ENCODE measurements at regions not wholly inside any gene's neighbourhood (a gene's known extent, or its start where the extent isn't known, plus 50 kb on each side); places are given as distances from the start of the nearest gene placed in this dataset.

GRCh38 chr1:5298376-5298775 lies 644.0 kb downstream of the AJAP1 start:
- no peaks in the 10 kb centered on the region for H3K36me3 Mint-ChIP-seq (ENCODE audit: low read depth)
- H3K27ac Mint-ChIP-seq, result no peak overlapping the region
- no peak overlapping the region for H3K4me3 Mint-ChIP-seq
- ATAC-seq (replicated peaks), result no peak
- H3K9me3 Mint-ChIP-seq, result no peaks in the 10 kb centered on the region
- H3K4me1 Mint-ChIP-seq, result no peaks in the 10 kb centered on the region
- H3K27me3 Mint-ChIP-seq, result no peaks in the 10 kb centered on the region

- no peaks in the 10 kb centered on the region for H3K36me3 Mint-ChIP-seq (ENCODE audit: low read depth)
- no peak overlapping the region for H3K27ac Mint-ChIP-seq
- no peak for ATAC-seq (replicated peaks)
- H3K27me3 Mint-ChIP-seq, result no peaks in the 10 kb centered on the region
- no peaks in the 10 kb centered on the region for H3K4me1 Mint-ChIP-seq
- H3K4me3 Mint-ChIP-seq, result no peak overlapping the region
- no peaks in the 10 kb centered on the region for H3K9me3 Mint-ChIP-seq
These were observed 643.5 kb downstream of the AJAP1 start for GRCh38 chr1:5297886-5298239.

- Mint-ChIP-seq H3K36me3 (ENCODE audit: low read depth) (no peaks in the 10 kb centered on the region), H3K27me3 (no peaks in the 10 kb centered on the region), H3K4me3 (no peak overlapping the region), H3K27ac (no peak overlapping the region), H3K4me1 (no peaks in the 10 kb centered on the region), H3K9me3 (no peaks in the 10 kb centered on the region)
- no peak for ATAC-seq (replicated peaks)
These were observed 642.9 kb downstream of the AJAP1 start for GRCh38 chr1:5297180-5297885.

- Mint-ChIP-seq H3K27me3 (no peaks in the 10 kb centered on the region), H3K4me1 (no peaks in the 10 kb centered on the region), H3K4me3 (no peak overlapping the region), H3K36me3 (ENCODE audit: low read depth) (no peaks in the 10 kb centered on the region), H3K9me3 (no peaks in the 10 kb centered on the region), H3K27ac (no peak overlapping the region)
- ATAC-seq (replicated peaks), result no peak
These were observed 642.3 kb downstream of the AJAP1 start for GRCh38 chr1:5296557-5297179.

- no peak overlapping the region for H3K4me3 Mint-ChIP-seq
These were observed 641.7 kb downstream of the AJAP1 start for GRCh38 chr1:5296095-5296494.

GRCh38 chr1:5291889-5292288 lies 637.5 kb downstream of the AJAP1 start:
- no peak overlapping the region for H3K4me3 Mint-ChIP-seq

More at GRCh38 chr1:5296095-5296494, 641.7 kb downstream of the AJAP1 start:
- Mint-ChIP-seq H3K36me3 (ENCODE audit: low read depth) (no peaks in the 10 kb centered on the region), H3K9me3 (no peaks in the 10 kb centered on the region), H3K27ac (no peak overlapping the region), H3K27me3 (no peaks in the 10 kb centered on the region), H3K4me1 (no peaks in the 10 kb centered on the region)
- ATAC-seq (replicated peaks), result no peak

GRCh38 chr1:5287178-5288150 lies 633.1 kb downstream of the AJAP1 start:
- Mint-ChIP-seq H3K4me1 (no peaks in the 10 kb centered on the region), H3K27me3 (peaks cover 11% of the 10 kb centered on the region), H3K27ac (no peak overlapping the region), H3K9me3 (no peaks in the 10 kb centered on the region), H3K4me3 (no peak overlapping the region), H3K36me3 (ENCODE audit: low read depth) (no peaks in the 10 kb centered on the region)
- ATAC-seq (replicated peaks), result no peak

More at GRCh38 chr1:5291889-5292288, 637.5 kb downstream of the AJAP1 start:
- Mint-ChIP-seq H3K27ac (no peak overlapping the region), H3K36me3 (ENCODE audit: low read depth) (no peaks in the 10 kb centered on the region), H3K9me3 (no peaks in the 10 kb centered on the region), H3K27me3 (no peaks in the 10 kb centered on the region), H3K4me1 (no peaks in the 10 kb centered on the region)
- ATAC-seq (replicated peaks), result no peak

- Mint-ChIP-seq H3K27ac (no peak overlapping the region), H3K27me3 (peaks cover 15% of the 10 kb centered on the region), H3K9me3 (peaks cover 4% of the 10 kb centered on the region), H3K36me3 (ENCODE audit: low read depth) (no peaks in the 10 kb centered on the region), H3K4me1 (no peaks in the 10 kb centered on the region), H3K4me3 (no peak overlapping the region)
- ATAC-seq (replicated peaks), result no peak
These were observed 631.8 kb downstream of the AJAP1 start for GRCh38 chr1:5286244-5286643.

- H3K27me3 Mint-ChIP-seq, result peaks cover 3% of the 10 kb centered on the region
- no peaks in the 10 kb centered on the region for H3K36me3 Mint-ChIP-seq (ENCODE audit: low read depth)
- no peak overlapping the region for H3K27ac Mint-ChIP-seq
- ATAC-seq (replicated peaks), result no peak
- H3K4me1 Mint-ChIP-seq, result no peaks in the 10 kb centered on the region
- H3K9me3 Mint-ChIP-seq, result no peaks in the 10 kb centered on the region
- no peak overlapping the region for H3K4me3 Mint-ChIP-seq
These were observed 620.1 kb downstream of the AJAP1 start for GRCh38 chr1:5274527-5274926.

GRCh38 chr1:5273280-5274003 lies 619.0 kb downstream of the AJAP1 start:
- Mint-ChIP-seq H3K4me1 (no peaks in the 10 kb centered on the region), H3K4me3 (no peak overlapping the region), H3K9me3 (no peaks in the 10 kb centered on the region), H3K27ac (no peak overlapping the region), H3K27me3 (peaks cover 3% of the 10 kb centered on the region), H3K36me3 (ENCODE audit: low read depth) (no peaks in the 10 kb centered on the region)
- peak; percentile 70 for ATAC-seq (replicated peaks)

- Mint-ChIP-seq H3K36me3 (ENCODE audit: low read depth) (no peaks in the 10 kb centered on the region), H3K27me3 (peaks cover 3% of the 10 kb centered on the region), H3K4me1 (no peaks in the 10 kb centered on the region), H3K9me3 (no peaks in the 10 kb centered on the region), H3K27ac (no peak overlapping the region), H3K4me3 (no peak overlapping the region)
- ATAC-seq (replicated peaks), result no peak
These were observed 617.9 kb downstream of the AJAP1 start for GRCh38 chr1:5272325-5272724.

- H3K4me1 Mint-ChIP-seq, result no peaks in the 10 kb centered on the region
- H3K36me3 Mint-ChIP-seq (ENCODE audit: low read depth), result no peaks in the 10 kb centered on the region
- no peak for ATAC-seq (replicated peaks)
- H3K27ac Mint-ChIP-seq, result no peak overlapping the region
- H3K4me3 Mint-ChIP-seq, result no peak overlapping the region
- no peaks in the 10 kb centered on the region for H3K9me3 Mint-ChIP-seq
- peaks cover 3% of the 10 kb centered on the region for H3K27me3 Mint-ChIP-seq
These were observed 616.9 kb downstream of the AJAP1 start for GRCh38 chr1:5271264-5271663.

- Mint-ChIP-seq H3K27ac (no peak overlapping the region), H3K4me1 (no peaks in the 10 kb centered on the region), H3K4me3 (no peak overlapping the region), H3K36me3 (ENCODE audit: low read depth) (no peaks in the 10 kb centered on the region), H3K9me3 (no peaks in the 10 kb centered on the region), H3K27me3 (peaks cover 9% of the 10 kb centered on the region)
- ATAC-seq (replicated peaks), result no peak
These were observed 615.5 kb downstream of the AJAP1 start for GRCh38 chr1:5269901-5270300.

GRCh38 chr1:5267603-5268235 lies 613.3 kb downstream of the AJAP1 start:
- H3K27me3 Mint-ChIP-seq, result peaks cover 12% of the 10 kb centered on the region
- peaks cover 4% of the 10 kb centered on the region for H3K9me3 Mint-ChIP-seq
- no peak overlapping the region for H3K27ac Mint-ChIP-seq
- H3K36me3 Mint-ChIP-seq (ENCODE audit: low read depth), result no peaks in the 10 kb centered on the region
- no peak for ATAC-seq (replicated peaks)
- H3K4me1 Mint-ChIP-seq, result no peaks in the 10 kb centered on the region
- no peak overlapping the region for H3K4me3 Mint-ChIP-seq
